Activated T-cell treated with anti-CD3 and anti-CD28 coated beads, Interleukin-2, amount 50 U/mL, for 1 hour (primary cell): ENCODE measurements at regions not wholly inside any gene's neighbourhood (a gene's known extent, or its start where the extent isn't known, plus 50 kb on each side); places are given as distances from the start of the nearest gene placed in this dataset.

Source experiments
- DNase-seq: peaks from one replicate; pipeline ENCODE4 v3.0.0-alpha.2; 2020

- no peak for DNase-seq
Measured at GRCh38 chr1:239893127-239893731, 198.5 kb upstream of the FMN2 start.

DNA sequence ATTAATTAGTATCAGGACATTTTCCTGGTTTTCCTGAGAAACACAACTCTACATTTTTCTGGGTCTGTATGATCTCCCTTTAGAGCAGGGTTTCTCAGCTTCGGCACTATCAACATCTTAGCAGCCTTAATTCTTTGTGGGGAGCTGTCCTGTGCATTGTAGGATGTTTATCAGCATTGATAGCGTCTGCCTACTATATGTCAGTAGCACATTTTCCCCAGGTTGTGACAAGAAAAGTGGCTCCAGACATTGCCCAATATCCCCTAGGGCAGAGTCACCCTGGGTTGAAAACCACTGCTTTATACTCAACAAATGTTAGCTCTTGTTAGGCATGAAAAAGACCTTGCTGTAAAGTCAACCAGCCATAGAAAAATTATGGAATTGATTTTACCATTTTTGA is 195.1 kb upstream of the FMN2 start:
- DNase-seq, result no peak

- no peak for DNase-seq
Measured at GRCh38 chr1:239896980-239897379, 194.7 kb upstream of the FMN2 start.

GRCh38 chr1:239897458-239897857 is 194.2 kb upstream of the FMN2 start:
- DNase-seq, result no peak

DNA sequence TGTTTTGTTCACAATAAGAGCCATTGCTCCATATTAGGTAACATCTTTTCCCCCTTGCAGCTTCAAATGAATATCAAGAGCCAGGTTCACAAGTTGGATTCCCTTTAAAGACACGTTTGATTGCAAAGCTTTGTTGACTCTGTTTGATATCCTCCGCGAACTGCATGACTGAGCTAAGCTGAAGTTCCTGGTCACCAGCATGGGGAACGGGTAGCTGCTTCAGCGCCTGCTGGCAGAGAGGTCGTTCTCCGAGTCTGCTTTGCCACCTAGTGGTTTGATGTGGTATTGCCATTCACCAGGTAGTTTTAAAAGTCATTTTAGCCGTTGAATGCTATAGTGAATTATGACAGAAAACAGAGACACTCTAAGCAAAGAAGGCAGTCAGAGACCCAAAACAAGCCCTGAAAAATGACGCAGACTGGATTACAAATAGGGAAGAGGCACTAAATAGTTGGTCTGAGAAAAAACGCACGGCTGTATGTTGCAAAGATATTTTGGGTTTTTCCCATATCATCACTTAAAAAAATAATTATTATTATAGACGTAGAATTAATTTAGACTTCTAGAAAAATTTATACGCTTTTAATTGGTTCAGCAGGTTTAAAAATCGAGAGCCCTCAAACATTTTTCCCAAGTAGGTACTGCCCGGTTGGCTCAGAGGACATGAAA is 193.5 kb upstream of the FMN2 start:
- DNase-seq, result peak; percentile 60

GRCh38 chr1:239899747-239900146 is 191.9 kb upstream of the FMN2 start:
- no peak for DNase-seq

- no peak for DNase-seq
Measured at GRCh38 chr1:239906394-239906793, 185.3 kb upstream of the FMN2 start.

GRCh38 chr1:239909898-239910297 is 181.8 kb upstream of the FMN2 start:
- no peak for DNase-seq

DNA sequence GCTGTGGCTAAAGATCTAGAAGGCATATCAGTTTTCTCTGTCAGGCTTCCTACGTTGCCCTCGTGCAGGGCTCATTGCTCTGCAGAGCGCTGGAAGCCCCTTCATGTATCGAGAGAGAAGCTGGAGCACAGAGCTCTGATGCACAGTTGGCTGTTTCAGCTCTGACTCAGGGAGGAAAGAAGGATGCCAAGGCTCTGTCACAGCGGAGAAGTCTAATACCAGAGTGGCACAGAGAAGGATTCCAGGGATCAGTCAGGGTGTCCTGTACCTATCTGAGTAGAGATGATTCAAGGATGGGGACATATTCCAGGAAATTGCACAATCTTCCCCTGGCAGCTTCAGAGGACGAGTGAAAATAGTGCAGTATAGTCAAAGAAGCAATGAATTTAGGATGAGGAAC is 179.2 kb upstream of the FMN2 start:
- DNase-seq, result no peak

DNA sequence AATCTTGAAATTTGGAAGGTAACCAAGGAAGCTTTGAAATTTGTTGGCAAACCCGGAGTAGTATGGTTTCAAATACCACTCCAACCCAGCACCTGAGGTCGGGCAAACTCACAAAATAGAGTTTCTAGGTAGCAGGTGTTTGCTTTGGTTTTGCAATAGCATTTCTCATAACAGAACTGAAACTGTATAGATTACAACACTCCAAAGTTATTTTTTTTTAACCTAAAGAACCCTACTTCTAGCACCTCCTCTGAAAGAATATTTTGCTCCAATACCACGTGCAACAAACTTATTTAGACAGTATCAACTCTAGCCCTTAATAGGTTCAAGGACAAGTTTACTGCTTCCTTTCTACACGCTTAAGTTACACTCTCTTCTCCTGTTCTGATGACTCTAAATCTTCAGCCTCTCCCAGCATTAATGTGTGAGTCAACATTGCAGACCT is 178.5 kb upstream of the FMN2 start:
- DNase-seq, result no peak

- no peak for DNase-seq
Measured at GRCh38 chr1:239914751-239915231, 176.9 kb upstream of the FMN2 start.

- DNase-seq, result no peak
Measured at GRCh38 chr1:239918634-239919033, 173.0 kb upstream of the FMN2 start.

DNA sequence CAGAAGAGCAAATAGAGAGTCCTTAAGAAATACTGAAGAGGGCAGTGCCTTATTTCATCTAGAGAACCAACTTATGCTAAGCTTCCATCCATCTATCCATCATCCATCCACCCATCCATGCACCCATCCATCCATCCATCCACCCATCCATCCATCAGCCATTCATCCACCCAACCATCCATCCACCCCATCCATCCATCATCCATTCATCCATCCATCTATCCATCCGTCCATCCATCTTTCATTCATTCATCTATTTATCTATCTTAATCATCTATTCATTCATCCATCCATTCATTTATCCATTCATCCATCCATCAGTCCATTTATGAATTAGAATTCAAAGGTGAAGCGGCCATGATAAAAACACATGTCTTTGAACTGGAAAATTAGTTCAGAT is 171.5 kb upstream of the FMN2 start:
- no peak for DNase-seq

DNA sequence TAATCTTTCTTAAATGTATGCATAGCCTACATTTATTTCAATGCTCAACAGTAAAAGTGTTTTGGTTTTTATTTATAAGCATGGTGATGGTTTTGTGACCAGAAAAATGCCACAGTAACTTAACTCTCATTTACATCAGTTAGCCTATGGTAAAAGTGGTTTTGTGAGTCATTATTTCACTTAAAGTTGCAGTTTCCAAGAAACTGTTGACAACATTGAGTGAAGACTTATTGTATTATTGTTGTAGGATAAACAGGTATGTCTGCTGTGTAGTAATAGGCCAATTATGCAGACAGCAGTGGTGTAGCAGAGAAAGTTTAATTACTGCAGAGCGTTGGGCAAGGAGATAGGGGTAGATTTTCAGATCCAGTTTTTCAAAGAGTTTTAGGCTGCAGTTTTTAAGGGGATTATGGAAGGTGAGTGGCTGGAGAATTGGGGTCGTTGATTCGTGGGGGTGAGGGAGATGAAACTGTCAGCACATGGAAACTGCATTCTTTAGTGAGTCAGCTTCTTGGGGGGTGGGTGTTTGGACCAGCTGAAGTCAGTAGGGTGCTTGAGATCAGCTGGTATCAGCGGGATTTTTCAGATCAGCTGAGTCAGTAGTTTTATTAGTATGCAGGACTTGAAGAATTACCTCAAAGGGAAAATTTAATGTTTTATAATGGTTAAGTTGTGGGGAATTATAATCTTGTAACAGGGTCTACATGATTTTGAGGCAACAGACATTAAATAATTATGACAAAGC is 168.7 kb upstream of the FMN2 start:
- no peak for DNase-seq

GRCh38 chr1:239924741-239925350 is 166.8 kb upstream of the FMN2 start:
- no peak for DNase-seq

GRCh38 chr1:239926184-239926583 is 165.5 kb upstream of the FMN2 start:
- DNase-seq, result no peak

- no peak for DNase-seq
Measured at GRCh38 chr1:239929317-239929716, 162.4 kb upstream of the FMN2 start.

- DNase-seq, result no peak
Measured at GRCh38 chr1:239930686-239931262, 160.9 kb upstream of the FMN2 start.

DNA sequence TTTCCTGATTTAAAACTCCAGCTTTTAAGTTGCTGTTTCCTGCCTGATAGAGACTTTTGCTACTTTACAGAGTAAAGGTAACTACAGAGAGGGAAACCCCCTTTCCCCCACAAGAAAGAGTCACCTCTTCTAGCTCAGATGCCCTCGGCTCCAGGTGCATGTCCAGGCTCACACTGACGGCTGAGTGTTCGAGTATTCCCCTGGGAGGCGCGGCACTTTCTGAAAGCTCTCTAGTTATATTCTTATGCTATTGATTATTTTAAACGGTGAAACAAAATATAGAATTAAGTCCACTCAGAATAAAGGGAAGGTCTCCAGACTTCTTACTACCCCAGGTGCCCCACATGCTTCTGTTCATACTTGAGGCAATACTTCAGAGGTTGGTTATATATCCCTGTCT is 160.3 kb upstream of the FMN2 start:
- DNase-seq, result no peak

GRCh38 chr1:239939602-239940001 is 152.1 kb upstream of the FMN2 start:
- DNase-seq, result no peak

- no peak for DNase-seq
Measured at GRCh38 chr1:239943761-239944160, 147.9 kb upstream of the FMN2 start.

DNA sequence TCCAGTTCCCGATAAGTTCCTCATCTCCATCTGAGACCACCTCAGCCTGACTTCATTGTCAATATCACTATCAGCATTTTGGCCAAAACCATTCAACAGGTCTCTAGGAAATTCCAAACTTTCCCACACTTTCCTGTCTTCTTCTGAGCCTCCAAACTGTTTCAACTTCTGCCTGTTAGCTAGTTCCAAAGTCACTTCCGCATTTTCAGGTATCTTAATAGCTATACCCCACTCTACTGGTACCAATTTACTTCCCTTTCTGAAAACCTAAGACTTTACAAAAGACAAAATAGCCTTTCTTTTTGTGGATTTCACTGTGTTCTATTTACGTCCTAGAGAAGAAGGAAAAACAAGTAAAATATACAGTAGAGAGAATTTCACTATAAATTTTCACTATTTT is 147.0 kb upstream of the FMN2 start:
- no peak for DNase-seq

- no peak for DNase-seq
Measured at GRCh38 chr1:239947801-239948200, 143.9 kb upstream of the FMN2 start.
